GM23248 (cell line): ENCODE measurements at regions not wholly inside any gene's neighbourhood (a gene's known extent, or its start where the extent isn't known, plus 50 kb on each side); places are given as distances from the start of the nearest gene placed in this dataset.

Experiments
- DNase-seq: peaks from one replicate; pipeline ENCODE4 v3.0.0-alpha.2; 2015
- H2AFZ ChIP-seq: fragments of 200-600 bp; sonication (generic); 2 replicates; pipeline ENCODE4 v1.6.1; 2016; ENCODE audit warnings: antibody characterized with exemption
- H3F3A ChIP-seq: fragments of 200-600 bp; sonication (generic); 2 replicates; pipeline ENCODE4 v1.6.1; 2016; ENCODE audit warnings: mild to moderate bottlenecking, antibody characterized with exemption, mixed run types; ENCODE audit not compliant: insufficient read depth
- H3K27ac ChIP-seq: fragments of 200-600 bp; sonication (generic); 2 replicates; pipeline ENCODE4 v1.5.1; 2016; ENCODE audit warnings: mild to moderate bottlenecking
- H3K27me3 ChIP-seq: fragments of 200-600 bp; sonication (generic); replicated peaks from 2 replicates; pipeline ENCODE4 v1.6.1; 2016; ENCODE audit warnings: mild to moderate bottlenecking; ENCODE audit not compliant: insufficient read depth
- H3K36me3 ChIP-seq: fragments of 200-600 bp; sonication (generic); 2 replicates; pipeline ENCODE4 v1.6.1; 2016; ENCODE audit warnings: low read depth, mild to moderate bottlenecking
- H3K4me1 ChIP-seq: fragments of 200-600 bp; sonication (generic); 2 replicates; pipeline ENCODE4 v1.6.1; 2016; ENCODE audit warnings: mild to moderate bottlenecking; ENCODE audit not compliant: insufficient read depth
- H3K4me2 ChIP-seq: fragments of 200-600 bp; sonication (generic); one replicate; pipeline ENCODE4 v1.6.1; 2016; ENCODE audit warnings: mild to moderate bottlenecking; ENCODE audit not compliant: unreplicated experiment
- H3K4me3 ChIP-seq: fragments of 200-600 bp; sonication (generic); 2 replicates; pipeline ENCODE4 v1.5.1; 2016; ENCODE audit warnings: mild to moderate bottlenecking
- H3K79me2 ChIP-seq: fragments of 200-600 bp; sonication (generic); 2 replicates; pipeline ENCODE4 v1.6.1; 2016; ENCODE audit warnings: mild to moderate bottlenecking; ENCODE audit not compliant: insufficient read depth
- H3K9ac ChIP-seq: fragments of 200-600 bp; sonication (generic); 2 replicates; pipeline ENCODE4 v1.6.1; 2016; ENCODE audit warnings: mild to moderate bottlenecking
- H3K9me2 ChIP-seq: fragments of 200-600 bp; sonication (generic); 2 replicates; pipeline ENCODE4 v1.6.1; 2016; ENCODE audit warnings: mixed run types, mild to moderate bottlenecking, moderate library complexity; ENCODE audit not compliant: insufficient read depth
- H3K9me3 ChIP-seq: fragments of 200-600 bp; sonication (generic); one replicate; pipeline ENCODE4 v1.6.1; 2017; ENCODE audit warnings: low read depth
- H4K20me1 ChIP-seq: fragments of 200-600 bp; sonication (generic); 2 replicates; pipeline ENCODE4 v1.6.0; 2016; ENCODE audit not compliant: insufficient read depth
- EZH2 ChIP-seq: fragments of 200-600 bp; sonication (generic); IDR thresholded peaks from 2 replicates; pipeline ENCODE4 v1.6.1; 2018; ENCODE audit warnings: antibody characterized with exemption, mild to moderate bottlenecking; ENCODE audit not compliant: insufficient read depth, poor library complexity, severe bottlenecking
- EZH2phosphoT487 ChIP-seq: fragments of 200-600 bp; sonication (generic); IDR thresholded peaks from 2 replicates; pipeline ENCODE4 v1.6.1; 2018; ENCODE audit warnings: antibody characterized with exemption, moderate library complexity, mild to moderate bottlenecking, low read depth; ENCODE audit not compliant: insufficient read depth
- WGBS, 2 experiments: methylation state at CpG; one replicate each; pipeline ENCODE4 v1.1.6; 2015 to 2017; ENCODE audit warnings: low lambda C conversion rate in 2 of 2, low coverage in 1 of 2; ENCODE audit errors: missing lambda C conversion rate in 2 of 2; 5-methylcytosine and 5-hydroxymethylcytosine counted together
- in situ Hi-C: fragments of 300-500 bp; cut with MboI; formaldehyde crosslinking; loops from 2 replicates; pipeline ENCODE4 v1.15.0; 2020

DNA sequence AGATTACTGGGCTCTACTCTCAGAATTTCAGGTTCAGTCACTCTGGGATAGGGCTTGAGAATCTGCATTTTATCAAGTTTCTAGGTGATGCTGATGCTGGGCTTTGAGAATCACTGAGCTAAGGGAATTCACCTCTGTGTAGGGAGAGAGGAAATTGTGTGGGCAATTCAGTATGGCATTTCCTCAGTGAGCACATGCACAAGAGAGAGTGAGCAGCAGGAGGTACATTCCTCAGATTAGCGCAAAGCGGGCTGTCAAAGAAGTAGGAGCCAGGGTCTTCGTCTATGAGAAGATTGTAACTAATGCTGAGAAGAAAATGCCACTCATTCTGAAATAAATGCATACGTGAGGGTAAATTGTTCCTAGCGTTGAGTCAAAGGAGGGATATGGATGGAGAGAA, 175.9 kb downstream of the KIF4B start:
- H3K9me2 ChIP-seq, result no peaks in the 10 kb centered on the region
- no peaks in the 10 kb centered on the region for H3F3A ChIP-seq
- H3K79me2 ChIP-seq, result no peaks in the 10 kb centered on the region
- no peaks in the 10 kb centered on the region for H3K4me1 ChIP-seq
- H3K27ac ChIP-seq, result no peak overlapping the region
- no peaks in the 10 kb centered on the region for H3K27me3 ChIP-seq
- no peaks in the 10 kb centered on the region for H4K20me1 ChIP-seq
- no peak overlapping the region for H3K4me3 ChIP-seq
- in situ Hi-C loops, result no loop called here
- no peaks in the 10 kb centered on the region for H3K9me3 ChIP-seq
- 35 to 39% methylated on average over 5 of the region's 5 CpGs for WGBS, 2 experiments
- no peaks in the 10 kb centered on the region for H3K36me3 ChIP-seq
- H2AFZ ChIP-seq, result no peak overlapping the region
- no peak overlapping the region for H3K4me2 ChIP-seq
- no peak overlapping the region for H3K9ac ChIP-seq
- TF ChIP-seq EZH2phosphoT487 (no peak), EZH2 (no peak)
- no peak for DNase-seq

DNA sequence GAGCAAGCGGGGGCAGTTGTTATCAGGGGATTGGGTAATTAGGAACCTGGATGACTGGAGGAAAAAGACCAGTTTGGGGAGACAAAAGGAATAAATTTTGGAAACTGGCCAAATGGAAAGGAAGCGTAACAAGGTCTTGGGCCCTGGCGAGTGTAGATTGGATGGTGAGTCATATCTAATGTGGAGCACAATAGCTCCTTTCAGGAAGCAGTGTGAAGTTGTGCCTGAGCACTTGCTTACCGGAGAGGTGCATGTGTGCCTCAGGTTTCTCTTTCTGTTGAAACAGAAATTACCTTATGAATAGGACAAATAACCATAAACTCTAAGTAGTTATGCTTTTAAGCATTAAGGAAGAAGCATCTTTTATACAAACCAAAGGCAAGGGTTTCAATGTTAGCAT, 176.4 kb downstream of the KIF4B start:
- DNase-seq, result no peak
- no peaks in the 10 kb centered on the region for H4K20me1 ChIP-seq
- 41 to 44% methylated on average over 4 of the region's 4 CpGs for WGBS, 2 experiments
- H3K4me1 ChIP-seq, result no peaks in the 10 kb centered on the region
- H3F3A ChIP-seq, result no peaks in the 10 kb centered on the region
- no peaks in the 10 kb centered on the region for H3K27me3 ChIP-seq
- H3K4me2 ChIP-seq, result no peak overlapping the region
- no peak overlapping the region for H3K27ac ChIP-seq
- no peaks in the 10 kb centered on the region for H3K79me2 ChIP-seq
- TF ChIP-seq EZH2phosphoT487 (no peak), EZH2 (no peak)
- in situ Hi-C loops, result no loop called here
- no peak overlapping the region for H3K9ac ChIP-seq
- no peak overlapping the region for H2AFZ ChIP-seq
- no peaks in the 10 kb centered on the region for H3K9me2 ChIP-seq
- no peaks in the 10 kb centered on the region for H3K36me3 ChIP-seq
- no peaks in the 10 kb centered on the region for H3K9me3 ChIP-seq
- H3K4me3 ChIP-seq, result no peak overlapping the region

DNA sequence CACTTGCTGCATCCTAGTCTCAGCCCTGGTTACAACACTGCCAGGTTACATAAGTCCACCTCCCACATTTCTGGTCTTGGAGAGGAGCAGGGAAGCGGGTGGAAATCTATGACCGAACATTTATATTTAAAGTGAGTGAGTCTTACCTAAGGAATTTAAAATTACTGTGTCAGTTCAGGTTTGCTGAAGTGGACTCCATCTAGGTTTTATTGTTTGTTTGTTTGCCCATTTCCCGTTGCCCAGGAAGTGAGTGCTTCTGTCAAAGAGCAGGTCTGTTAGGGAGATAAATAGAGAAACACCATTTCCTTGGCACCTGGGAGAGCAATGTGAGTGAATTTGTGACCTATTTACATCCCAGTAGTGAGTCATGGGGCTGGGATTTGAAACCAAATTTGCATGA, 179.5 kb downstream of the KIF4B start:
- H4K20me1 ChIP-seq, result no peaks in the 10 kb centered on the region
- H3K79me2 ChIP-seq, result no peaks in the 10 kb centered on the region
- H3K4me3 ChIP-seq, result no peak overlapping the region
- no peaks in the 10 kb centered on the region for H3K36me3 ChIP-seq
- DNase-seq, result no peak
- H2AFZ ChIP-seq, result no peak overlapping the region
- no peak overlapping the region for H3K9ac ChIP-seq
- no peaks in the 10 kb centered on the region for H3K27me3 ChIP-seq
- 37 to 40% methylated on average over 3 of the region's 3 CpGs for WGBS, 2 experiments
- TF ChIP-seq EZH2 (no peak), EZH2phosphoT487 (no peak)
- H3K9me3 ChIP-seq, result no peaks in the 10 kb centered on the region
- no peak overlapping the region for H3K4me2 ChIP-seq
- H3K9me2 ChIP-seq, result no peaks in the 10 kb centered on the region
- no peak overlapping the region for H3K27ac ChIP-seq
- H3K4me1 ChIP-seq, result no peaks in the 10 kb centered on the region
- in situ Hi-C loops, result no loop called here
- H3F3A ChIP-seq, result no peaks in the 10 kb centered on the region

DNA sequence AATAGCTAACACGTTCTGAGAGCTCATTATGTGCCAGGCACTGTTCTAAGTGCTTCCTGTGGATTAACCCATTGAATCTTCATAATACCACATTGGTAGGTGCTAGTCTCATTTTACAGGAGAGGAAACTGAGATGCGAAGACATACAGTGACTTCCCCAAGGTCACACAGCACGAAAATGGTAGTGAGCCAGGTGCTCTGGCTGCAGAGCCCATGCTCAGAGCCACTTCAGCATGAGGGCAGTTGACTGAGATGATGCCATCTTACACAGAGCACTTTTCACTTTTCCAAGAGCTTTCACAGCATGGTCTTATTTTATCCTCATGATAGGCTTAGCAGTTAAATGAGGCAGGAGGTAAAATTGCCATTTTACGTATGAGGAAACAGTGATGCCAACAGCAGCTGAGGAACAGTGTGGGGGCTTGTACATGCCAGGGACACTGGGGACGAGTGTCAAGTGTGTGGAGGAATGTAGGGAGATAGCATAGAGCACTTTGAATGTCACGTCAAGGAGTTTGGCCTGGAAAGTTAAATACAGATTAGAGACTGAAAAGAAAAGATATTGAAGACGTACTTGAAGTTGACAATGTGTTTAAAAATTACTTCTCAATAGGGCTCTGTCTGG, 180.0 kb downstream of the KIF4B start:
- 21 to 22% methylated on average over 7 of the region's 7 CpGs for WGBS, 2 experiments
- no peak overlapping the region for H3K4me3 ChIP-seq
- H2AFZ ChIP-seq, result no peak overlapping the region
- H3K36me3 ChIP-seq, result no peaks in the 10 kb centered on the region
- no peak overlapping the region for H3K4me2 ChIP-seq
- TF ChIP-seq EZH2phosphoT487, result no peak
- no peak for TF ChIP-seq EZH2
- no peak overlapping the region for H3K9ac ChIP-seq
- no peak for DNase-seq
- H3F3A ChIP-seq, result no peaks in the 10 kb centered on the region
- no peaks in the 10 kb centered on the region for H3K4me1 ChIP-seq
- H3K27me3 ChIP-seq, result no peaks in the 10 kb centered on the region
- H3K9me2 ChIP-seq, result no peaks in the 10 kb centered on the region
- H3K79me2 ChIP-seq, result no peaks in the 10 kb centered on the region
- H3K9me3 ChIP-seq, result no peaks in the 10 kb centered on the region
- no peaks in the 10 kb centered on the region for H4K20me1 ChIP-seq
- H3K27ac ChIP-seq, result no peak overlapping the region
- in situ Hi-C loops, result no loop called here

DNA sequence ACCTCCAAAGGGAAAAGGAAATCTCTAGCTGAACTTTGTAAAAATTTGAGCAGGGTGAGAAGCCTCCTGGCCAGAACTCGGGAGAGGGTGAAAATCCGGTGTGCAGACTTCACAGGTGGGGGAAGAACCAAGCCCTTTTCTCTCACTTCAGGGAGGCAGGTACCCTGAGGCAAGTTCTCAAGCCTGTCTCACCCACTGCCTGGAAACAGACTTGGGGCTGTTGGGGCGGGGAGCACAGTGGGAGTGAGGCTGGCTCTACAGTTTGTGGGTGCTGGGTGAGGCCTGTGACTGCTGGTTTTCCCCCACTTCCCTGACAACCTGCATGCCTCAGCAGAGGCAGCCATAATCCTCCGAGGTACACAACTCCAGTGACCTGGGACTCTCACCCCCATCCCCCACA, 187.1 kb downstream of the KIF4B start:
- Histone ChIP-seq H2AFZ (no peak overlapping the region), H3K9ac (no peak overlapping the region), H3K79me2 (no peaks in the 10 kb centered on the region), H3K4me2 (no peak overlapping the region), H3K4me3 (no peak overlapping the region), H3K9me3 (no peaks in the 10 kb centered on the region), H3K27me3 (no peaks in the 10 kb centered on the region), H4K20me1 (no peaks in the 10 kb centered on the region), H3K36me3 (no peaks in the 10 kb centered on the region), H3F3A (no peaks in the 10 kb centered on the region), H3K9me2 (no peaks in the 10 kb centered on the region), H3K27ac (no peak overlapping the region), H3K4me1 (no peaks in the 10 kb centered on the region)
- TF ChIP-seq EZH2phosphoT487 (no peak), EZH2 (no peak)
- in situ Hi-C loops, result no loop called here
- DNase-seq, result no peak
- 23 to 26% methylated on average over 4 of the region's 4 CpGs for WGBS, 2 experiments
